Esophagus squamous epithelium (tissue), 5 donors: ENCODE measurements at regions not wholly inside any gene's neighbourhood (a gene's known extent, or its start where the extent isn't known, plus 50 kb on each side); places are given as distances from the start of the nearest gene placed in this dataset.

Experiments used
- DNase-seq: peaks from one replicate; lab custom pipeline; 2025; lab: John Stamatoyannopoulos, UW
- H3K27ac ChIP-seq, 4 donors: fragments of 200-600 bp; sonication (generic); one replicate each; pipeline ENCODE4 v1.5.1; 2016 to 2019; ENCODE audit warnings: mild to moderate bottlenecking in 1 of 4
- H3K27me3 ChIP-seq, 4 donors: fragments of 200-600 bp; sonication (generic); 1 replicate in 3 of 4; 2 replicates in 1 of 4; pipeline versions ENCODE4 v1.5.1 to v1.6.0; 2017 to 2021; ENCODE audit warnings: antibody characterized with exemption in 1 of 4
- H3K36me3 ChIP-seq, 3 donors: fragments of 200-600 bp; sonication (generic); one replicate each; pipeline ENCODE4 v1.5.1; 2016 to 2019
- H3K4me1 ChIP-seq, 3 donors: fragments of 200-600 bp; sonication (generic); one replicate each; pipeline ENCODE4 v1.5.1; 2017 to 2019
- H3K4me3 ChIP-seq, 4 donors: fragments of 200-600 bp; sonication (generic); 1 replicate in 3 of 4; 2 replicates in 1 of 4; pipeline ENCODE4 v1.5.1; 2016 to 2019; ENCODE audit warnings: mild to moderate bottlenecking in 2 of 4, moderate library complexity in 1 of 4
- H3K9me3 ChIP-seq, 3 donors: fragments of 200-600 bp; sonication (generic); one replicate each; pipeline ENCODE4 v1.5.1; 2016 to 2019
- CTCF ChIP-seq, 6 experiments: fragments of 450-650 bp in 4 of 6; fragments of 200-600 bp in 2 of 6; sonication (generic) in 2 of 6; IDR thresholded peaks; one replicate each; pipeline ENCODE4 v1.5.1; 2016 to 2019; ENCODE audit warnings: antibody characterized with exemption in 6 of 6, mild to moderate bottlenecking in 4 of 6, moderate library complexity in 4 of 6
- POLR2A ChIP-seq, 4 donors: fragments of 450-650 bp; IDR thresholded peaks; one replicate each; pipeline ENCODE4 v1.6.1; 2017; ENCODE audit warnings: antibody characterized with exemption in 4 of 4, mild to moderate bottlenecking in 4 of 4, moderate library complexity in 3 of 4
- WGBS, 2 donors: methylation state at CpG; one replicate each; pipeline ENCODE4 v1.1.5; 2018; 5-methylcytosine and 5-hydroxymethylcytosine counted together
- intact Hi-C: fragments of 100-400 bp; cut with DNase I; formaldehyde crosslinking; loops from one replicate; pipeline ENCODE4 v1.15.0; 2022
- donor health status: DM: yes; HTN: yes; CAD: no.

- WGBS, 2 donors: 62 to 72% methylated on average over 3 of the region's 3 CpGs
- no peak overlapping the region for H3K27ac ChIP-seq
- DNase-seq: no peak
- no peak overlapping the region for H3K4me3 ChIP-seq
- peaks cover 0 to 4% (median 0%) of the 10 kb centered on the region in 4 donors for H3K27me3 ChIP-seq
- intact Hi-C loops: no loop called here
- H3K36me3 ChIP-seq: no peaks in the 10 kb centered on the region
- no peak for TF ChIP-seq CTCF (IDR thresholded peaks at IDR 0.05)
- TF ChIP-seq POLR2A (IDR thresholded peaks at IDR 0.05): no peak
- H3K4me1 ChIP-seq: no peaks in the 10 kb centered on the region
- H3K9me3 ChIP-seq: no peaks in the 10 kb centered on the region
Measured at GRCh38 chr15:87720235-87720634, 536.3 kb downstream of the NTRK3 start.

- no peaks in the 10 kb centered on the region for H3K36me3 ChIP-seq
- no peak for DNase-seq
- no peaks in the 10 kb centered on the region for H3K9me3 ChIP-seq
- intact Hi-C loops: no loop called here
- H3K4me1 ChIP-seq: no peaks in the 10 kb centered on the region
- H3K27me3 ChIP-seq: no peaks in the 10 kb centered on the region
- H3K27ac ChIP-seq: no peak overlapping the region
- 34 to 35% methylated on average over 3 of the region's 3 CpGs for WGBS, 2 donors
- H3K4me3 ChIP-seq: no peak overlapping the region
- no peak for TF ChIP-seq CTCF (IDR thresholded peaks at IDR 0.05)
- no peak for TF ChIP-seq POLR2A (IDR thresholded peaks at IDR 0.05)
Measured at GRCh38 chr15:87716422-87716821, 540.1 kb downstream of the NTRK3 start.

DNA sequence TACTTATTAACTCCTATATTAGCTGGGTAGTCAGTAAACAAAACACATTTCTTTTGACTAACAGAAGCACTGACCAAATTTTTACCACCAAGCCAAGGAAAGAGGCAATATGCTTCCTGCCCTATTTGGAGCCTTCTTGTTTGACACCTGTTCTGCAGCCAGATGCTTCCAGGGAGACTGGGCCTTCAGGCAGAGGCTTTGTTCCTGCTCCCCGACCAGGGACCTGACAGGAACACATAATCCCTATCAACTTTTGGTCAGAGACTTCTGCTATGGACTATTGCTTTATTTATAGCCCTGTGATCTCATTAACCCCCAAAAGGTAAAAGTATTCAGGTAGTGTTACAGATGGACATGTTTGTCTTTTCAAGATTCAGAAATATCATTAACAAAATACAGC lies 541.3 kb downstream of the NTRK3 start:
- Histone ChIP-seq H3K4me3 (no peak overlapping the region), H3K27me3 (no peaks in the 10 kb centered on the region), H3K36me3 (no peaks in the 10 kb centered on the region), H3K27ac (no peak overlapping the region), H3K4me1 (no peaks in the 10 kb centered on the region), H3K9me3 (no peaks in the 10 kb centered on the region)
- 28% methylated on average over 1 of the region's 1 CpG; no CpG with 5 or more reads in 1 of the 2 donors for WGBS, 2 donors
- DNase-seq: no peak
- intact Hi-C loops: no loop called here
- TF ChIP-seq POLR2A (IDR thresholded peaks at IDR 0.05) (no peak), CTCF (IDR thresholded peaks at IDR 0.05) (no peak)

DNA sequence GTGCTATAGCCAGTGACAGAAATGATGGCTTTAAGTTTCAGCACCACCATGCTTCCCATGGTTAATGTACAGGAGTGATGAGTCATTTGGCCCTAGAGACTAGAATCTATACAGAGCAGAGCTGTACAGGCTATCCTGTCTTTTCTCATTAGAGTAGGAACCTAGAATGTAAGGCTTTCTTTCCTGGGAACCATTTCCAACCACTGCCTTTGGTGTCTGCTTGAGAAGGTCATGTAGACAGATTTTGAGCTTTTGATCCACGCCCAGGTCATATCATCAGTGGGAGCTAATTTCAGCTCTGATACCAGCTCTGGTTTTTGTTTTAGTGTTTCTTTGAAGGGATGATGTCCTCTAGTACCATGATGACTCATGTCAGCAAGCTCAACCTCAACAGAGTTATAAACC lies 543.1 kb downstream of the NTRK3 start:
- Histone ChIP-seq H3K27ac (no peak overlapping the region), H3K4me3 (no peak overlapping the region), H3K4me1 (no peaks in the 10 kb centered on the region), H3K27me3 (no peaks in the 10 kb centered on the region), H3K9me3 (no peaks in the 10 kb centered on the region), H3K36me3 (no peaks in the 10 kb centered on the region)
- intact Hi-C loops: no loop called here
- TF ChIP-seq POLR2A (IDR thresholded peaks at IDR 0.05): no peak
- no peak for TF ChIP-seq CTCF (IDR thresholded peaks at IDR 0.05)
- DNase-seq: no peak
- WGBS, 2 donors: 50% methylated on average over 1 of the region's 1 CpG; no CpG with 5 or more reads in 1 of the 2 donors

DNA sequence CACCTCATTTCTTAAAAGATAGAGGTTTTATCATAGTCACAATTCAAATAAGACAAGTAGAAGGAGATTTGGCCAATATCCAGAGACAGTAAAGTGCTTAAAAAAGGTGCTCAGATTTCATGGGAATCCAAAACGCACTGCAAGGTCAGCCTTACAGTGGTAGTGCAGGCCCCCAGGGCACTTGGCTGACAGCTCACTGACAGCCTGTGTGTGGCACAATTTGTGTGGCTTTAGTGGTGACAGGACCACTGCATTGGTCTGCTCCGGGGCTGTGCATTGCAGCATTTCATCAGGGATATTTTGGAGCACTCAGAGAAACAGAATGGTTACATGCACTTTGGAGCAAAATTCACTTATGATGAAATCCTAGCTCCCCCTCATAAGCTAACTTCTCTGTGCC lies 544.3 kb downstream of the NTRK3 start:
- H3K9me3 ChIP-seq: no peaks in the 10 kb centered on the region
- H3K27me3 ChIP-seq: no peaks in the 10 kb centered on the region
- DNase-seq: no peak
- intact Hi-C loops: no loop called here
- no peak overlapping the region for H3K4me3 ChIP-seq
- WGBS, 2 donors: 36 to 56% methylated on average over 1 to 2 of the region's 2 CpGs
- H3K4me1 ChIP-seq: no peaks in the 10 kb centered on the region
- no peak for TF ChIP-seq CTCF (IDR thresholded peaks at IDR 0.05)
- no peak for TF ChIP-seq POLR2A (IDR thresholded peaks at IDR 0.05)
- H3K27ac ChIP-seq: no peak overlapping the region
- H3K36me3 ChIP-seq: no peaks in the 10 kb centered on the region
